ENCODE measurements at regions not wholly inside any gene's neighbourhood (a gene's known extent, or its start where the extent isn't known, plus 50 kb on each side); places are given as distances from the start of the nearest gene placed in this dataset.

DNA sequence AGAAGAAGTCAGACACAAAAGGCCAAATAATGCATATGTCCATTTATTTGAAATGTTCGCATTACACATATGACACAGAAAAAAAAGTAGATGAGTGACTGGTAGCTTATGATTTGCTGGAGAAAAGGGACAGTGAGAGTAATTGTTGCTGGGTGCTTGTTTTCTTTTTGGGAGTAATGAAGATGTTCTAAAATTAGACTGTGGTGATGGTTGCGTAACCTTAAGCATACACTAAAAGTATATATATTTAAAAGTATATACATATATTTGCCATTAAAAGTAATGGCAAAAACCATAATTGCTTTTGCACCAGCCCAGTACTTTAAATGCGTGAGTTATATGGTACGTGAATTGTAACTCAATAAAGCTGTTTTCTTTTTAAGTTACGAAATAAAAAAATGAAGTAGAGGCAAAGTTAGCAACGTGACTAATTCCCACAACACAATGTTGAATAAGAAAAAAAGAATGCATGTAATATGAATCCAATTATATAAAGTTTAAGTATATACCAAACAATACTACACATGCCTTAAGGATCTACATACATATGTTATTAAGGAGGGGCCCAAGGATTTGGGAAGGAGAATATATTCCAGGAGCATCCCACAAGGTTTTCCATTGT, 360.4 kb upstream of the CELF2 start:
- 87 to 93% methylated on average over 6 of the region's 6 CpGs for WGBS, 2 donors
- Histone ChIP-seq H3K4me1 (ENCODE audit: control insufficient read depth in 2 of 2, insufficient read depth in 2 of 2, low read length in 1 of 2) (no peaks in the 10 kb centered on the region), H3K27me3 (ENCODE audit: control insufficient read depth in 1 of 2, insufficient read depth in 2 of 2, low read length in 2 of 2) (no peaks in the 10 kb centered on the region), H3K4me3 (ENCODE audit: low read depth in 1 of 2, low read length in 2 of 2) (no peak overlapping the region), H3K36me3 (ENCODE audit: control insufficient read depth in 2 of 2, insufficient read depth in 2 of 2, low read length in 1 of 2) (no peaks in the 10 kb centered on the region), H3K27ac (ENCODE audit: low read depth in 2 of 2, low read length in 1 of 2) (no peak overlapping the region), H3K9me3 (ENCODE audit: control insufficient read depth in 2 of 2, insufficient read depth in 1 of 2, low read depth in 1 of 2, low read length in 1 of 2) (peaks cover 0 to 4% of the 10 kb centered on the region in 2 donors)

GRCh38 chr10:10658172-10658785, 359.4 kb upstream of the CELF2 start:
- Histone ChIP-seq H3K27ac (ENCODE audit: low read depth in 2 of 2, low read length in 1 of 2) (no peak overlapping the region), H3K9me3 (ENCODE audit: control insufficient read depth in 2 of 2, insufficient read depth in 1 of 2, low read depth in 1 of 2, low read length in 1 of 2) (peaks cover 0 to 4% of the 10 kb centered on the region in 2 donors), H3K4me3 (ENCODE audit: low read depth in 1 of 2, low read length in 2 of 2) (no peak overlapping the region)

GRCh38 chr10:10660054-10660453, 357.6 kb upstream of the CELF2 start:
- Histone ChIP-seq H3K9me3 (ENCODE audit: control insufficient read depth in 2 of 2, insufficient read depth in 1 of 2, low read depth in 1 of 2, low read length in 1 of 2) (peaks cover 0 to 4% of the 10 kb centered on the region in 2 donors), H3K36me3 (ENCODE audit: control insufficient read depth in 2 of 2, insufficient read depth in 2 of 2, low read length in 1 of 2) (no peaks in the 10 kb centered on the region), H3K27me3 (ENCODE audit: control insufficient read depth in 1 of 2, insufficient read depth in 2 of 2, low read length in 2 of 2) (no peaks in the 10 kb centered on the region), H3K27ac (ENCODE audit: low read depth in 2 of 2, low read length in 1 of 2) (no peak overlapping the region), H3K4me1 (ENCODE audit: control insufficient read depth in 2 of 2, insufficient read depth in 2 of 2, low read length in 1 of 2) (no peaks in the 10 kb centered on the region), H3K4me3 (ENCODE audit: low read depth in 1 of 2, low read length in 2 of 2) (no peak overlapping the region)
- 100% methylated on average over 1 of the region's 1 CpG for WGBS, 2 donors

More at GRCh38 chr10:10658172-10658785, 359.4 kb upstream of the CELF2 start:
- H3K36me3 ChIP-seq (ENCODE audit: control insufficient read depth in 2 of 2, insufficient read depth in 2 of 2, low read length in 1 of 2): no peaks in the 10 kb centered on the region
- H3K27me3 ChIP-seq (ENCODE audit: control insufficient read depth in 1 of 2, insufficient read depth in 2 of 2, low read length in 2 of 2): no peaks in the 10 kb centered on the region
- no peaks in the 10 kb centered on the region for H3K4me1 ChIP-seq (ENCODE audit: control insufficient read depth in 2 of 2, insufficient read depth in 2 of 2, low read length in 1 of 2)

GRCh38 chr10:10661176-10661575, 356.5 kb upstream of the CELF2 start:
- no peak overlapping the region for H3K4me3 ChIP-seq (ENCODE audit: low read depth in 1 of 2, low read length in 2 of 2)
- WGBS, 2 donors: 47 to 50% methylated on average over 4 of the region's 4 CpGs
- H3K27me3 ChIP-seq (ENCODE audit: control insufficient read depth in 1 of 2, insufficient read depth in 2 of 2, low read length in 2 of 2): no peaks in the 10 kb centered on the region
- H3K9me3 ChIP-seq (ENCODE audit: control insufficient read depth in 2 of 2, insufficient read depth in 1 of 2, low read depth in 1 of 2, low read length in 1 of 2): peaks cover 0 to 4% of the 10 kb centered on the region in 2 donors
- no peaks in the 10 kb centered on the region for H3K36me3 ChIP-seq (ENCODE audit: control insufficient read depth in 2 of 2, insufficient read depth in 2 of 2, low read length in 1 of 2)
- H3K27ac ChIP-seq (ENCODE audit: low read depth in 2 of 2, low read length in 1 of 2): no peak overlapping the region
- H3K4me1 ChIP-seq (ENCODE audit: control insufficient read depth in 2 of 2, insufficient read depth in 2 of 2, low read length in 1 of 2): no peaks in the 10 kb centered on the region

- H3K4me1 ChIP-seq (ENCODE audit: control insufficient read depth in 2 of 2, insufficient read depth in 2 of 2, low read length in 1 of 2): no peaks in the 10 kb centered on the region
- no peaks in the 10 kb centered on the region for H3K36me3 ChIP-seq (ENCODE audit: control insufficient read depth in 2 of 2, insufficient read depth in 2 of 2, low read length in 1 of 2)
- no peak overlapping the region for H3K4me3 ChIP-seq (ENCODE audit: low read depth in 1 of 2, low read length in 2 of 2)
- no peaks in the 10 kb centered on the region for H3K27me3 ChIP-seq (ENCODE audit: control insufficient read depth in 1 of 2, insufficient read depth in 2 of 2, low read length in 2 of 2)
- 55 to 57% methylated on average over 6 of the region's 6 CpGs for WGBS, 2 donors
- no peak overlapping the region for H3K27ac ChIP-seq (ENCODE audit: low read depth in 2 of 2, low read length in 1 of 2)
- peaks cover 0 to 4% of the 10 kb centered on the region in 2 donors for H3K9me3 ChIP-seq (ENCODE audit: control insufficient read depth in 2 of 2, insufficient read depth in 1 of 2, low read depth in 1 of 2, low read length in 1 of 2)
Observed at GRCh38 chr10:10662716-10663408, 354.8 kb upstream of the CELF2 start.

- Histone ChIP-seq H3K27ac (ENCODE audit: low read depth in 2 of 2, low read length in 1 of 2) (no peak overlapping the region), H3K4me3 (ENCODE audit: low read depth in 1 of 2, low read length in 2 of 2) (no peak overlapping the region), H3K9me3 (ENCODE audit: control insufficient read depth in 2 of 2, insufficient read depth in 1 of 2, low read depth in 1 of 2, low read length in 1 of 2) (peaks cover 0 to 4% of the 10 kb centered on the region in 2 donors), H3K36me3 (ENCODE audit: control insufficient read depth in 2 of 2, insufficient read depth in 2 of 2, low read length in 1 of 2) (no peaks in the 10 kb centered on the region), H3K27me3 (ENCODE audit: control insufficient read depth in 1 of 2, insufficient read depth in 2 of 2, low read length in 2 of 2) (no peaks in the 10 kb centered on the region), H3K4me1 (ENCODE audit: control insufficient read depth in 2 of 2, insufficient read depth in 2 of 2, low read length in 1 of 2) (no peaks in the 10 kb centered on the region)
- WGBS, 2 donors: 52 to 68% methylated on average over 3 of the region's 3 CpGs
Observed at GRCh38 chr10:10663622-10664021, 354.1 kb upstream of the CELF2 start.

- no peaks in the 10 kb centered on the region for H3K4me1 ChIP-seq (ENCODE audit: control insufficient read depth in 2 of 2, insufficient read depth in 2 of 2, low read length in 1 of 2)
- no peaks in the 10 kb centered on the region for H3K36me3 ChIP-seq (ENCODE audit: control insufficient read depth in 2 of 2, insufficient read depth in 2 of 2, low read length in 1 of 2)
- no peak overlapping the region for H3K4me3 ChIP-seq (ENCODE audit: low read depth in 1 of 2, low read length in 2 of 2)
- WGBS, 2 donors: 75 to 76% methylated on average over 6 of the region's 6 CpGs
- no peaks in the 10 kb centered on the region for H3K27me3 ChIP-seq (ENCODE audit: control insufficient read depth in 1 of 2, insufficient read depth in 2 of 2, low read length in 2 of 2)
- no peaks in the 10 kb centered on the region for H3K9me3 ChIP-seq (ENCODE audit: control insufficient read depth in 2 of 2, insufficient read depth in 1 of 2, low read depth in 1 of 2, low read length in 1 of 2)
- no peak overlapping the region for H3K27ac ChIP-seq (ENCODE audit: low read depth in 2 of 2, low read length in 1 of 2)
Observed at GRCh38 chr10:10665750-10666149, 351.9 kb upstream of the CELF2 start.

GRCh38 chr10:10667466-10667865, 350.2 kb upstream of the CELF2 start:
- Histone ChIP-seq H3K27me3 (ENCODE audit: control insufficient read depth in 1 of 2, insufficient read depth in 2 of 2, low read length in 2 of 2) (no peaks in the 10 kb centered on the region), H3K9me3 (ENCODE audit: control insufficient read depth in 2 of 2, insufficient read depth in 1 of 2, low read depth in 1 of 2, low read length in 1 of 2) (no peaks in the 10 kb centered on the region)

GRCh38 chr10:10676972-10677371, 340.7 kb upstream of the CELF2 start:
- Histone ChIP-seq H3K4me1 (ENCODE audit: control insufficient read depth in 2 of 2, insufficient read depth in 2 of 2, low read length in 1 of 2) (no peaks in the 10 kb centered on the region), H3K9me3 (ENCODE audit: control insufficient read depth in 2 of 2, insufficient read depth in 1 of 2, low read depth in 1 of 2, low read length in 1 of 2) (no peaks in the 10 kb centered on the region), H3K4me3 (ENCODE audit: low read depth in 1 of 2, low read length in 2 of 2) (no peak overlapping the region), H3K27me3 (ENCODE audit: control insufficient read depth in 1 of 2, insufficient read depth in 2 of 2, low read length in 2 of 2) (no peaks in the 10 kb centered on the region), H3K36me3 (ENCODE audit: control insufficient read depth in 2 of 2, insufficient read depth in 2 of 2, low read length in 1 of 2) (no peaks in the 10 kb centered on the region), H3K27ac (ENCODE audit: low read depth in 2 of 2, low read length in 1 of 2) (no peak overlapping the region)
- WGBS, 2 donors: 97 to 100% methylated on average over 1 of the region's 1 CpG

More at GRCh38 chr10:10667466-10667865, 350.2 kb upstream of the CELF2 start:
- WGBS, 2 donors: 64 to 65% methylated on average over 5 of the region's 5 CpGs
- H3K27ac ChIP-seq (ENCODE audit: low read depth in 2 of 2, low read length in 1 of 2): no peak overlapping the region
- no peaks in the 10 kb centered on the region for H3K4me1 ChIP-seq (ENCODE audit: control insufficient read depth in 2 of 2, insufficient read depth in 2 of 2, low read length in 1 of 2)
- H3K4me3 ChIP-seq (ENCODE audit: low read depth in 1 of 2, low read length in 2 of 2): no peak overlapping the region
- H3K36me3 ChIP-seq (ENCODE audit: control insufficient read depth in 2 of 2, insufficient read depth in 2 of 2, low read length in 1 of 2): no peaks in the 10 kb centered on the region

All from esophagus (tissue), 2 donors.